ENCODE measurements at regions not wholly inside any gene's neighbourhood (a gene's known extent, or its start where the extent isn't known, plus 50 kb on each side); places are given as distances from the start of the nearest gene placed in this dataset.
A peak's percentile ranks its signal among the peaks of the same experiment; 100 is the strongest.
"Not testable (repeated sequence)": the region's sequence is repeated elsewhere in the genome, so short reads cannot be mapped to it uniquely, and the experiment has no call there.

DNA sequence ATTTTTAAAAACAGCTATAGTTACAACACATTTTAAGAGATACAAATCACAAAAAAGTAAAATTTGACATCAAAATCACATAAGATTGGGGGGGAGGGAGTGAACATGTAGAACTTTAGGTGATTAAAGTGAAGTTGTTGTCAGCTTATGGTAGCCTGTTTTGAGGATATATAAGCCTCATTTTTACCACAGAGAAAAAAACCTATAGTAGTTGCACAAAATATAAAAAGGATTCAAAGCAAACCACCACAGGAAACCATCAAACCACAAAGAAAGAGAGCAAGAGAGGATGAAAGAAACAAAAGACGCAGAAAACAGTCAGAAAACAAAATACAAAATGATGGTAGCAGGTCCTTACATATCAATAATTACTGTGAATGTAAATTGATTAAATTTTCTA lies 291.9 kb upstream of the DEPDC1 start:
- DNase-seq, result no peak

DNA sequence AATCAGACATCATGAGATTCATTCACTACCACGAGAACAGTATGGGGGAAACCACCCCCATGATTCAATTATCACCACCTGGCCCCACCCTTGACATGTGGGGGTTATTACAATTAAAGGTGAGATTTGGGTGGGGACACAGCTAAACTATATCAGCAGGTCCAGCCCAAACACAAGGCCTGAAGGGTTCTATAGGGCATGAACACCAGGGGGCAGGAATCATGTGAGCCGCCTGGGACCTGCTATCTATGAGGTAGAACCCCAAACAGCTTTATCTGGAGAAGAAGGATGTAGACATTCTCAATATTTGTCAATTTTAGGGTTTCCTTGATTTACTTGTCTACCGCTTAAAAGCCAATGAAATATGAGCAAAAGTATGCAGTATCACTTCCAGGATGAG lies 294.9 kb upstream of the DEPDC1 start:
- no peak for DNase-seq

DNA sequence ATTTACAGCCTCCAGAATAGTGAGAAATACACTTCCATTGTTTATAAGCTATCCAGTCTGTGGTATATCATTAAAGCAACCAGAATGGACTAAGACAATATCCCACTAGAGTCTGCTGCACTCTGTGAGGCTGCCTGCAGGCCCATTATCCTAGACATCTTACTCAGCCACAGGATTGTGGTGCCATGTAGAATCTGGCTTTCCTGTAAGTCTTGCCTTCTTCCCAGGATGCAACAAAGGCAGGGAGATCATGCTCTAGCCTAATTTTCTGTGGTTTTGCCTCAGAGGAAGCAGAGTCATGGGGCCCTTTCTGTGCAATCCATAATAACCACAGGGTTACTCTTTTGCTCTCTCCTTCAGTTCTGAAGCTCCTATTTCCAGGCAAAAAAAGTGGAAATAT lies 299.1 kb upstream of the DEPDC1 start:
- DNase-seq, result no peak

DNA sequence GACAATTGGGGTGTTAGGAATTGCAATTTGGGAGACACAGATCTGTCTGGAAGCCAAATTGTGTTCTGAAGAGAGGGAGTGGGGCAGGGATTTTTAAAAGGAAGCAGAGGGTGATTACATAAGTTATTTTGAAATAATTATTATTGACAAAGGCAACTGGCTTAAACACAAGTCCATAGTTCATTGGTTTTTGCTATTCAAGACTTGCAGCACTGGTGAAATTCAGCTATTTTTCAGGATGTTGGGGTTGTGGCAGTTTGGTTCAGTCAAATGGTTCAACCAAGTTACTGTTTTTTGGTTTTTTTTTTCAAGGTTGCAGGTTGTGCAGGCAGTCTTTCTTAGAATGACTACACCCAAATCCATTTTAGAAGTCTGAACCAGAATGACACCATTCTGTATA lies 300.0 kb upstream of the DEPDC1 start:
- DNase-seq, result no peak

DNA sequence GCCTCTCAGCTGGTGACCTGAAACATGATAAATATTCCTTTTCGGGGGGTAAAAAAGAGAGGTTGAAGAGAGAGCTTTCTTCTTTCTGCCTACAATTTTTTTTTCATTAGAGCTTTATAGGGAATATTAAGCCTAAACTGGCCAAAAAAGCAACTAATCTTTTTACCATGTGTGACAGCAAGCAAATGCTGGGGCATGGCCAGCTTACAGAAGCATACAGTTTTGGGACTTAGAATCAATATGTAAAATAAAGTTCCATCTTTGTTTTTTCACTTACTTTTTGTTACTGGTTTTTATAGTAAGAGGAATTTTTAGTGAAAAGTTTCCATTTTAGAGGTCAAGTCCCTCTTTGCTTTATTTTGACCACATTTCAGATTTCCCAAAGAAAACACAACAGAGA lies 301.2 kb upstream of the DEPDC1 start:
- no peak for DNase-seq

DNA sequence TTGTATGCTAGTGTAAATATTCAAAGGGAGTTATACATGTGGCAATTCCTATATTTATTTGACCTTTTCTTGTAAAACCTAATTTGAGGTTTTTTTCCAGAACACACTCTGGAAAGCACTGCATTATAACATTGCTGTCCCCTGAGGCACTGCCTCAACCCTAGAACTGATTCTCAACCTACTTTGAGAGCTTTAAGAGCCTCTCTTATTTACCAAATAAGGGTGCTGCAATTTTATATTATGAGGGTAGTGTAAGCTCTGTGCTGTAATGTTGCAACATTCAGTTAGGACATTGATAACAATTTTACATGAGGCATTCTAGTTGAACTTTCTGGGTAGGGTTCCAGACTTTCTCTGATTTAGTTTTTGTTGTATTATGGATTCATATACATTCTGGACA lies 302.2 kb upstream of the DEPDC1 start:
- no peak for DNase-seq

DNA sequence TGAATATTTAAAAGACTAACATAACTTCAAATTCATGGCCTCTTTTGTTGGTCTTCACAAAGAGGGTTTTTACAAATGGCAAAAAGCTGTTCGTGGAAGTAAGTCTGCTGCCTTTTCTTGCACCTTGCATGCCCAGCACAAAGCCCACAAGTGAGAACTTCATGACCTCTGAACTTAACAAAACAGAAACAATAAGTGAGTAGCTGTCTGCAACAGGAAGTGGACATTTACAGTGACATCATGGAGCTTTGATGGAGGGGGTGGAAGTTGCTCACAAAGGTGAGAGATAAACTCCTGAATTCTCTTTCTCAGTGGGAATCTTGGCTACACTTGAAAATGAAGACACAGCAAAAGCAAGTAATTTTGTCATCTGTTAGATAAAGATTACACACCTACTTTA lies 303.3 kb upstream of the DEPDC1 start:
- DNase-seq, result no peak

DNA sequence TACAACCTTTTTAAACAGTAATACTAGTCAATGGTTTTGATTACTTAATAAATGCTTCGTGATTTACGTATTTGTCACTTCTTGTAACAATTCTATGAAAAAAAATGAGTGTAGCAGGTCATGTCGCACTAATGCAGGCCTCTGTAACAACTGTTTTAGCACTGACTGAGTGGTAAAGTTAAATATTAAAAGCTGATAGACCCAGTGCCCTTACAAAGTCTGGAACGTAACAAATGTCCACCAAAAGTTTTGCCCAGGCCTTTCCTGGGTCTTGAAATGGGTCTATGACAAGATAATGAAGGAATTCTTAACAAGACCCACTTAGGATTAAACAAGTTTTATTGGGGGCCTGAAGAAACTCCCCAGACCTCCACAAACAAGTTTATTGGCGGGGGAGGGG lies 304.6 kb upstream of the DEPDC1 start:
- DNase-seq, result no peak

DNA sequence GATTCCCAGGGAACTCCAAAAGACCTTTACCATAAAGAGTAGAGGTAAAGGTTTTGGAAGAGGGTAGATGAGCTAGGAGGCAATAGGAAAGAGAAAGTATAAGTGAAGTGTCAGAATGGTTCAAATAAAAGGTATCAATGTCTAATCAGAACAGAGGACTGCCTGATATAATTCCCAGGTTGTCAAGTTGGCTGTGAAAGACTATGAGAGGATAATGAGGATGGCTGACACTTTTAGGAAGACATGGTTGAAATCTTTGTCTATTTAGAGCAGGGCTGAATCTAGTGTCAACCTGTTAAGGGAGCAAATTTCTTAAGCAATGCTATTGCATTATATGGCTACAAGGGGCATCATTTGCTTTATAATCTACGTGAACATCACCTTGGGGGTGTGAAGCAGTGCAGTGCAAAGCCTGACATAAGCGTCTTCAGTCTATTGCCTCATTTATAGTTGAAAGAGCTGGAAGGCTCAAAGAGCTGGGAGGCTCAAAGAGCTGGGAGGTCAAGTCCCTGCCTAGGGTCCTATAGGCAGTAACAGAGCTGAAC lies 308.3 kb upstream of the DEPDC1 start:
- no peak for DNase-seq

DNA sequence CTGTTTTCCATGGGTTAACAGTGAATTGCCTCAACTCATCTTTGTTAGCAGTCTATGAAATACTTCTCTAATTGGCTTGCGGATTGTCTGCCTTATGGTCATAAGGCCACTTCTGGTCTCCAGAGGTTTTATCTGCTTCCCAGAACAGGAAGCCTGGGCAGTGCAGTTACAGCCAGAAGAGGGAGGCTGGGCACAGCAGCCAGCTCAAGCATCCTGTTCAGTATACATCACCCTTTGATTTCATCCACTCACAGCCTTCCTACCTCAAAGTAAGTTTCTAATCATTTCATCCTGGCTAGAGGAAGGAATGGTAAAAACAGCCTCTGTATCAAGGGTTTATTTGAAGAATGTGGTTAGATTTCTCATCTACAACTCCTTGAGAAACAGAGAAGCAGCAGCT lies 311.5 kb upstream of the DEPDC1 start:
- no peak for DNase-seq

DNA sequence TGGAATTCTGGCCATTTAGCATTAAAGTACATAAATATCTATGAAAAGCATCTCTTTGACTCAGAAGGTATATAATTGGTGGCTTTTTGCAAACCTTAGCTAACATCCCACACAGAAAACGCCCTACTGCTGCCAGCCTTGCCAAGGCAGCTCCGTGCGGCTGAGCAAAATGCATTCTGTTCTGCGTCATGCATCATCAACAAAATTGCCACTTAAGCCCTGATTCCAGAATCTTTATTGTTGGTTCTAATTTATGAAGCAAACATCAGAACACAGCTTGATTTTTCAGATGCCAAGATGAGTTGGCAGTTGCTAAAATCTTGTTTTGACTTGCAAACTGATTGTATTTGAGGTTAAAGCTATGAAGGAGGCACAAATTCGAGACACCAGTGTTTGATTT lies 314.9 kb upstream of the DEPDC1 start:
- peak; percentile 14 for DNase-seq

DNA sequence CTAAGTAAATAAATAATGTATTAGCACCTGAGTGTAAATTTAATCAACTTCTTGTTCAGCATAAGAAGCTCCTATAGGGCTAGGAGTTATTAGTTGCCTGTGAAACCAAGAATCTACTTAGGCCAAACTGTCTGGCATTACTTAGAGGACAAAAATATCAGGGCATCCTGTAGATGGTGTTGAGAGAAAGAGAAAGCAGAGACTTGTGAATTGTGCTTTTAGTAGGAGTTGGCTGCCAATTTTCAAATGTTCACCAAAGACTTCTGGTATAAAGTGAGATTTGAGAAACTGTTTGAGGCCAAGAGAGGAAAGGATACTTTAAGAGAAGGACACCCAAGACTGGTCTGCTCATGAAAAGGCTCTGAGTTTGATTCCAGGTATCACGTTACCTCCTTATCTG lies 315.5 kb upstream of the DEPDC1 start:
- no peak for DNase-seq

DNA sequence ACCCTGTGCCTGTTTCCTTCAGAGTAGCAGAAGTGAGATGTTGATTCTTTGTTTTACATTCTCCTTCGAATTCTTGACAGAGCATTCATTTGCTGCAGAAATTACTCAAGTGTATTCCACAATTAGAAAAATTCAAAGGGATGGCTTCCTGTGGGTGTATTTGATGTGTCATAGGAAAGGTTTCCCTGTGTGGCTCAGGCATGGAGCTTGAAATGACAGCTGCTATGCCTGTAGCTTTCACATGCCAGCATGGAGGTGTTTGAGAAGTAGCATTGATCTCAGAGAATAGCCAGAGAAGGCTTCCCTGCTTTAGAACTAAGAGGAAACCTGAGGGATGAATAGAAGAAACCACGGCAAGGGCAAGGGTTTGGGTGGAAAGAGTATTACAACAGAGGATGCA lies 317.2 kb upstream of the DEPDC1 start:
- DNase-seq, result no peak

DNA sequence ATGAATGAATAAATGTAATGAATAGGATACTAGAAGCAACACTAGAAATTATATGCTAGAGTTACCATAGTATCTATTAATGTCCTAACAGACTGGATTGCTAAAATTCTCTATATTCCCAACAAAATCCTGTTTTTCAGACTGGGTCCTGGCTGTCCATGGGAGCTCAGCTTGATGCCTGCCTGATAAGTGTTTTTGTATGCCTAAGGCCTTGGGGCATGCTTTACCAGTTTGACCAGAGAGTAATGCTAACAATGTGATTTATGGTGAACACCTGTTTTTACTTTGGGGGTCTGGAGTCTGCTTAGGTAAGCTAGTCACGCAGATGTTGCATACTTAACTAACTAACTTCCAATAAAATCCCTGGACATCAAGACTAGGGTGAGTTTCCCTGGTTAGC lies 318.8 kb upstream of the DEPDC1 start:
- no peak for DNase-seq

DNA sequence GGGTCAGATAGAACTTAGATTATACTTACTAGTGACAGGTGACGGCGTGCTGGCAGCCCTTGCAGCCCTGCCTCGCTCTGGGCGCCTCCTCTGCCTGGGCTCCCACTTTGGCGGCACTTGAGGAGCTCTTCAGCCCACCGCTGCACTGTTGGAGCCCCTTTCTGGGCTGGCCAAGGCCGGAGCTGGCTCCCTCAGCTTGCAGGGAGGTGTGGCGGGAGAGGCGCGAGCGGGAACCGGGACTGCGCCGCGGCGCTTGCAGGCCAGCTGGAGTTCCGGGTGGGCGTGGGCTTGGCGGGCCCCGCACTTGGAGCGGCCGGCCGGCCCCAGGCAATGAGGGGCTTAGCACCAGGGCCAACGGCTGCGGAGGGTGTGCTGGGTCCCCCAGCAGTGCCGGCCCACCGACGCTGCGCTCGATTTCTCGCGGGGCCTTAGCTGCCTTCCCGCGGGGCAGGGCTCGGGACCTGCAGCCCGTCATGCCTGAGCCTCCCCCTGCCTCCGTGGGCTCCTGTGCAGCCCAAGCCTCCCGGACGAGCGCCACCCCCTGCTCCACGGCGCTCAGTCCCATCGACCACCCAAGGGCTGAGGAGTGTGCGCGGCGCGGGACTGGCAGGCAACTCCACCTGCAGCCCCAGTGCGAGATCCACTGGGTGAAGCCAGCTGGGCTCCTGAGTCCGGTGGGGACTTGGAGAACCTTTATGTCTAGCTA lies 320.8 kb upstream of the DEPDC1 start:
- DNase-seq, result not testable (repeated sequence)

DNA sequence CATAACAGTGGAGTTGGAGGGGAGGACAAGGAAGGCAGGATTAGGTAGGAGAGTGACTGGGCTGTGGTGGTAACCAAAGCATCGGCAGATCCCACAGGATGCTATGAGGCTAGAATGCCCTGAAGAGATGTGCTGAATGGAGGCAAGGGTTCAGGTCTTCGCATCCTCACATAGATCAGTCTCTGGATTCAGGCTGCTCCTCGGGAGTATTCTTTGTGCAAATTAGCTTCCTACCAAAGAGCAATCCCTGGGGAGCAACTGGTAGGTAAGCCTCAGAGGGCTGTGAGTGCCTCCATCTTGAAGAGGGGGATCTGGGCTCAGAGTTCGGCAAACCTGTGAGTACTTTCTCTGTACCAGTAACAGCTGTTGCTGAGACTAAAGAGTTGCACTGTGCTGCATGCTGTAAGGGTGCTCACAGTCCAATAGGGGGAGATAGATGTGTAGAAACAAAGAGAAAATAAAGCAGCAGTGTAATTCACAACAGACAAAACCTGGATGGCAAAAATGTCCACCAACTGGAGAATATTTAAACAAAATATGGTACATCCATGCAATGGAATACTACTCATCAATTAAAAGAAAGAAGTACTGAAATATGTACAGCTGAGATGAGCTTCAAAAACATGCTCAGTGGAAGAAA lies 322.4 kb upstream of the DEPDC1 start:
- DNase-seq, result peak; percentile 13

DNA sequence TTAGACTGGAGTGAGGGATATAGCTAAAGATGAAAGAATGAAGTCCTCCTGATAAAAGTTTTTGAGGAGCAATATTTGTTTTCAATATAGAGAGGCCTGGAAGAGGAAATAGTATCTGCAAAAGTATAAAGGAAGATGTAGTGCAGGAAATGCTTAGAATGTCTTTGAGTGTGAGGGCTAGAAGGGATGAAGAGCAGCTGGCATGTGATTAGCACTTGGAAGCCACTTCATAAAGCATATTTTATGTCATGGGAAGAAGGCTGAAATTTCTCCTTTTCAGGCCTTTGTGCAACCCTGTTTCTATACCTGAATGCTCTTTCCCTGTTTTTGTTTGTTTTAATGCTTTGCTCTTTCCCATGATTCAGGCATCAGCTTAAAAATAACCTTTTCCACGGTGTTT lies 323.3 kb upstream of the DEPDC1 start:
- DNase-seq, result no peak

DNA sequence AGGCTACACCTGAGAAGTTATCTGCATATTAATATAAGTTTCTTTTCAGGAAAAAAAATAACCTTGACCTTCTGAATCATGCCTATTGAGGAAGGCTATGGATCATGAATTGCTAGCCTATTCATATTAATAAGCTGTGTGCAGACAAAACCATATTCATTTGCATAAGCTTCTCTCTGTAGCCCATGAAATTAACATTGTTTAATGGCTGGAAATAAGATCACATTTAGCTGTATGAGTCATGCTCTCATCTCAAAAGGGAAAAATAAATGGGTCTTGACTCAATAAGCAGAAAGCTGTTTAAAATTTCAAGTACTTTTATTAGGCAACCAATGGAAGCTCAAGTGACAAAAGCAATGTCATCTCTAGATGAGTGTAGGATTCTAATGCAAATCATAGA lies 330.0 kb upstream of the DEPDC1 start:
- DNase-seq, result no peak

DNA sequence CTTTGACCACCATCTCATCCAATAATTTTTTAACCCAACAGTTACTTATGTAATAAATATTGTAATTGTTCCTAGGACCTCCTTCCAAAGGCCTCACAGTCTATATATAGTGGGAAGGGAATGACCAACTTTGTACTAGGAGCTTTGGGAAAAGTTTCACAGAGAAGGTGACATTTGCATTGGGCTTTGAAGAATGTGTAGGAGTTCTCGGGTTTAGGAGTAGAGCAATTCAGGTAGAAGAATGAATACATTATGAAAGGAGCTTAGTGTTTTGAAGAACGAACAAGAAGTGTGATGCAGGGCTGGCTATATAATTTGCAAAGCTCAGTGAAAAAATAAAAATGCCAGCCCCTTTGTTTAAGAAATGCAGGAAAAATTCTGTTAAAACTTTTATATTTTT lies 330.4 kb upstream of the DEPDC1 start:
- DNase-seq, result no peak

DNA sequence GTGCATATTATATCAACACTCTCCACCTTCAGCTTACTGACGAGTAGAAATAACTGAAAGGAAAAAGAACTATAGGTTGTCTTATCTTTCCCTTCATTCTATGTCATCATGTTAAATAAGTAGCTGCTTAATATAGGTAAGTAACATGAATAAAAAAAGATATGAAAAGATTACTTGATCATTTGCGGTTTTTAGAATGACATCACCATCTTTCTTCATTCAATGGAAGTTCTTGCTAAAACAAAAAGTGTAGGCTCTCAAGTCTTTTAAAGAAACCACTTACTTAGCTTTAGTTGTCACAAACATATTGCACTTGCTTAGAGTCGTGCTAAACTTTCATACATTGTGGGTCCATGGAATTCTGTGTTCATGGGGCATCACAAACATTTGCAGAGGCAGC lies 331.1 kb upstream of the DEPDC1 start:
- DNase-seq, result no peak

DNA sequence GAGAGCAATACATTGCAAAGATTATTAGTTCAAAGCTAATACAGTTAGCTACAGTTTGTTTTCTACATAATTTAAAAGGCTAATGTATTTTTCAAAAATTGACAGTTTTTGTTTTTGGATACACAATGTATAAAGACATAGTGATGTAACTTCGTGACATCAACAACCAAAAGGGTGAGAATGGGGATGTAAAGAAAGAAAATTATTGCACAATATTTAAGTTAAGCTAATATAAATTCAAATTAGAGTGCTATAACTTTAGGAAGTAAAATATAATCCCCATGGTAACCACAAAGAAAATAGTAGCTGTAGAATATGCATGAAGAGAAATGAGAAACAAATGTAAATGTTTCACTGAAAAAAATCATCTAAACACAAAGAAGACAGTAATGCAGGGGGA lies 334.4 kb upstream of the DEPDC1 start:
- DNase-seq, result no peak

DNA sequence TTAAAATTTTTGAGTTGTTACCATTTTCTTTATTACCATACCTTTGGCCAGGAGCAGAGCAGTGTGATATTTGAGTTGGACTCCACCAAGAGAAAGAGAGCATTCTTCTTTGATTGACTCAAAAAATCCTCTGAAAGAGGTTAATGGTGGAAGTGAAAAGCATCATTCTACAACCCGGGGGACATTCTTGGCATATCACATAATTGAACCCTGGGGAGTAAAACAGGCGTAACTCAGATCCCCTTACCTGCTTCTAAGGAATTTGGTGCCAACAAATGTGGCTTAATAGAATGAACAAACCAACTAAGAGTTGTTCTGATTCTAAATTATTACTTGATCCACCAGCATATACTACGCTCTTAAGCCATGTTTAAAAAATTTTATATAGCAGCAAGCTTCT lies 351.1 kb upstream of the DEPDC1 start:
- no peak for DNase-seq

DNA sequence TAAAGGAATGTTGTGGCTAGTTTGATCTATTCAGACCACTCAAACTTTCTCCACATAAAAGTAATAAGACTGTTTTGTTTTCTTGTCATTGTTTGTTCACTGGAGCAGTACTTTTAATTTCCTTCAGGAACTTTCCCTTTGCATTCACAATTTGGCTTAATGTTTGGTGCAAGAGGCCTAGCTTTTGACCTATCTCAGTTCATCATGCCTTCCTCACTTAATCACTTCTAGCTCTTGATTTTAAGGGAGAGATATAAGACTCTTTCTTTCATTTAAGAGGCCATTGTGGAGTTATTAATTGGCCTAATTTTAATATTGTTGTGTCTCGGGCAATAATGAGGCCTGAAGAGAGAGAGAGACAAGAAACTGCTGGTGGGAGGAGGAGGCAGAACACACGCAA lies 371.7 kb upstream of the DEPDC1 start:
- no peak for DNase-seq

DNA sequence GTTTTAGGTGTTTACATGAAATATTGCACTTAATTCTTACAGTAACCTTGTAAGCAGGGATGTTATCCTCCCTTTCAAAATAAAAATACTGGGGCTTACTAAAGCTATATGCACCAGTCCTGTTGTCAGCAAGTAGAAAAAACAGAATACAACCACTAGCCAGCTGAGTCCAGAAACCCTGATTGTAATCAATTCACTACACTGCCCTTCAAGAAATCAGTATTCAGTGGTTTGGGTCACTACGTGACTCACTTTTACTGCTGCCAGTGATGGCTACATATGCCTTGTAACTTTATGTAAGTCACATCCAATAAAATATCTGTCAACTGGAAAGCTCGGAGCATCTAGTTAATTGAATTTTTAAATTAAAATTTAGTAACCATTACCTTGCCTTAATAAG lies 376.3 kb upstream of the DEPDC1 start:
- DNase-seq, result no peak
